Trophoblast cell (in vitro differentiated cells and primary cell): ENCODE measurements at regions not wholly inside any gene's neighbourhood (a gene's known extent, or its start where the extent isn't known, plus 50 kb on each side); places are given as distances from the start of the nearest gene placed in this dataset.

Source experiments
- DNase-seq, 2 donors: peaks; one replicate each; pipeline ENCODE4 v3.0.0-alpha.2; 2016
- H2AFZ ChIP-seq: 2 replicates; pipeline ENCODE4 v1.6.1; 2013; ENCODE audit warnings: low read length, moderate library complexity, mild to moderate bottlenecking; ENCODE audit not compliant: insufficient read depth, poor library complexity
- H2AK5ac ChIP-seq: 2 replicates; pipeline ENCODE4 v1.6.1; 2013; ENCODE audit warnings: mild to moderate bottlenecking, low read length
- H2BK120ac ChIP-seq: 2 replicates; pipeline ENCODE4 v1.6.1; 2013; ENCODE audit warnings: low read length, mild to moderate bottlenecking, moderate library complexity; ENCODE audit not compliant: insufficient read depth, poor library complexity
- H2BK12ac ChIP-seq: 2 replicates; pipeline ENCODE4 v1.6.1; 2013; ENCODE audit warnings: mild to moderate bottlenecking, low read length, moderate library complexity
- H2BK5ac ChIP-seq: 2 replicates; pipeline ENCODE4 v1.6.1; 2013; ENCODE audit warnings: low read length, low read depth, moderate library complexity, mild to moderate bottlenecking; ENCODE audit not compliant: poor library complexity
- H3K14ac ChIP-seq: 2 replicates; pipeline ENCODE4 v1.6.1; 2013; ENCODE audit warnings: mild to moderate bottlenecking, low read length
- H3K18ac ChIP-seq: 2 replicates; pipeline ENCODE4 v1.6.1; 2013; ENCODE audit warnings: mild to moderate bottlenecking, low read length
- H3K23ac ChIP-seq: 2 replicates; pipeline ENCODE4 v1.6.1; 2013; ENCODE audit warnings: low read length
- H3K27ac ChIP-seq: 2 replicates; pipeline ENCODE4 v1.5.1; 2013; ENCODE audit warnings: low read depth, mild to moderate bottlenecking, inconsistent platforms, low read length, moderate library complexity
- H3K27me3 ChIP-seq: 2 replicates; pipeline ENCODE4 v1.6.1; 2013; ENCODE audit warnings: inconsistent platforms, mild to moderate bottlenecking, low read length, moderate library complexity; ENCODE audit not compliant: insufficient read depth
- H3K36me3 ChIP-seq, 2 experiments: 1 replicate in 1 of 2; 2 replicates in 1 of 2; pipeline ENCODE4 v1.6.1; 2013; ENCODE audit warnings: low read length in 2 of 2, mild to moderate bottlenecking in 2 of 2, moderate library complexity in 1 of 2; ENCODE audit not compliant: insufficient read depth in 2 of 2, control insufficient read depth in 1 of 2
- H3K4ac ChIP-seq: 2 replicates; pipeline ENCODE4 v1.6.1; 2013; ENCODE audit warnings: low read depth, mild to moderate bottlenecking, low read length, moderate library complexity
- H3K4me1 ChIP-seq, 2 experiments: 1 replicate in 1 of 2; 2 replicates in 1 of 2; pipeline ENCODE4 v1.6.1; 2013; ENCODE audit warnings: low read length in 2 of 2, mild to moderate bottlenecking in 2 of 2, moderate library complexity in 1 of 2; ENCODE audit not compliant: insufficient read depth in 2 of 2, control insufficient read depth in 1 of 2
- H3K4me2 ChIP-seq: 2 replicates; pipeline ENCODE4 v1.6.1; 2013; ENCODE audit warnings: inconsistent platforms, mild to moderate bottlenecking, low read length, moderate library complexity
- H3K4me3 ChIP-seq: 2 replicates; pipeline ENCODE4 v1.5.1; 2013; ENCODE audit warnings: mild to moderate bottlenecking, low read depth, low read length, inconsistent platforms
- H3K79me1 ChIP-seq: one replicate; pipeline ENCODE4 v1.6.1; 2013; ENCODE audit warnings: low read length
- H3K79me2 ChIP-seq: 2 replicates; pipeline ENCODE4 v1.6.1; 2013; ENCODE audit warnings: low read length, mild to moderate bottlenecking; ENCODE audit not compliant: control insufficient read depth, insufficient read depth, poor library complexity
- H3K9ac ChIP-seq: 2 replicates; pipeline ENCODE4 v1.6.1; 2013; ENCODE audit warnings: mild to moderate bottlenecking, low read length
- H3K9me3 ChIP-seq: 2 replicates; pipeline ENCODE4 v1.6.1; 2013; ENCODE audit warnings: low read depth, mild to moderate bottlenecking, control low read depth, inconsistent platforms, low read length; ENCODE audit not compliant: insufficient read depth
- H4K12ac ChIP-seq: 2 replicates; pipeline ENCODE4 v1.6.1; 2013; ENCODE audit warnings: low read depth, mild to moderate bottlenecking, low read length, moderate library complexity
- H4K8ac ChIP-seq: 2 replicates; pipeline ENCODE4 v1.6.1; 2013; ENCODE audit warnings: low read depth, mild to moderate bottlenecking, low read length, moderate library complexity
- H4K91ac ChIP-seq: one replicate; pipeline ENCODE4 v1.6.1; 2013; ENCODE audit warnings: low read depth, mild to moderate bottlenecking, low read length, moderate library complexity
- WGBS: extraction: QIAGEN DNeasy Blood & Tissue Kit; methylation state at CpG from one replicate; pipeline ENCODE4 v1.1.7; 2013; ENCODE audit warnings: missing lambda C conversion rate; ENCODE audit not compliant: insufficient read length, insufficient coverage; ENCODE audit errors: extremely low coverage; 5-methylcytosine and 5-hydroxymethylcytosine counted together

- H3K79me1 ChIP-seq, result no peaks in the 10 kb centered on the region
- no peak overlapping the region for H3K4me3 ChIP-seq
- WGBS, result no CpG with 5 or more reads among the region's 4 CpGs
These were observed 214.9 kb upstream of the ZMIZ1 start for GRCh38 chr10:78853864-78854263.

DNA sequence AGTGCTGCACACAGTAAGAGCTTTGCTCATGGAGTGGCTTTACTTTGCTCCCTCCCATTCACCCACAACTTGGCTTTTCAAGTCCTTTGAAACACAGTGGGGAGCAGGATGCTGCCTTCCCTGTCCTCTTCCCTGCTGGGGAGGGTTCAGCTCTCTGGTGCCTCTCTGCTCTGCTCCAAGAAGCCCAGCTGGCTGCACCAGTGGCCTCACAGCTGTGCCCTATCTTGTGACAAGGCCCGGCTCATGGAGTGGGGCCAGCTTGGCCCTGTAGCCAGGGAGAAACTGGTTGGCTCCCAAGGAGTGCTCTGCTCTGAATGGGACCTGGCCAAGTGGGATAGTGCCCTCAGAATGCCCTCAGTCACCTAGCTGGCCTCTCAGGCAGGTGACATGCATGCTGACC is 212.3 kb upstream of the ZMIZ1 start:
- Histone ChIP-seq H3K27ac (no peak overlapping the region), H4K91ac (no peak overlapping the region), H3K4me2 (no peak overlapping the region), H4K12ac (no peak overlapping the region), H3K9ac (no peak overlapping the region), H3K14ac (no peak overlapping the region), H2AFZ (no peak overlapping the region), H4K8ac (no peak overlapping the region), H3K79me1 (no peaks in the 10 kb centered on the region), H3K18ac (no peak overlapping the region), H3K27me3 (no peaks in the 10 kb centered on the region), H2BK12ac (no peak overlapping the region), H2BK5ac (no peak overlapping the region), H3K23ac (no peak overlapping the region), H3K36me3 (no peaks in the 10 kb centered on the region), H2AK5ac (no peak overlapping the region), H3K9me3 (peaks cover 2% of the 10 kb centered on the region), H3K4me3 (no peak overlapping the region), H3K4ac (no peak overlapping the region), H2BK120ac (no peak overlapping the region), H3K4me1 (peaks cover 0 to 3% of the 10 kb centered on the region in 2 experiments), H3K79me2 (no peaks in the 10 kb centered on the region)
- WGBS, result no CpG with 5 or more reads among the region's 1 CpG
- DNase-seq, result no peak

More at GRCh38 chr10:78853864-78854263, 214.9 kb upstream of the ZMIZ1 start:
- Histone ChIP-seq H4K91ac (no peak overlapping the region), H2BK5ac (no peak overlapping the region), H4K8ac (no peak overlapping the region), H3K27ac (no peak overlapping the region), H3K4me2 (no peak overlapping the region), H3K9ac (no peak overlapping the region), H3K18ac (no peak overlapping the region), H4K12ac (no peak overlapping the region), H3K23ac (no peak overlapping the region), H2BK120ac (no peak overlapping the region), H3K27me3 (no peaks in the 10 kb centered on the region), H3K36me3 (no peaks in the 10 kb centered on the region), H2AK5ac (no peak overlapping the region), H3K79me2 (no peaks in the 10 kb centered on the region), H3K4me1 (peaks cover 0 to 3% of the 10 kb centered on the region in 2 experiments), H3K14ac (no peak overlapping the region), H3K4ac (no peak overlapping the region), H2AFZ (no peak overlapping the region), H3K9me3 (peaks cover 2% of the 10 kb centered on the region), H2BK12ac (no peak overlapping the region)
- no peak for DNase-seq

- no peaks in the 10 kb centered on the region for H3K79me1 ChIP-seq
- no peaks in the 10 kb centered on the region for H3K9me3 ChIP-seq
- no peak overlapping the region for H4K8ac ChIP-seq
- no peak overlapping the region for H2BK5ac ChIP-seq
- H3K4ac ChIP-seq, result no peak overlapping the region
- H2BK120ac ChIP-seq, result no peak overlapping the region
- no peaks in the 10 kb centered on the region for H3K27me3 ChIP-seq
- DNase-seq, result no peak
- H2AFZ ChIP-seq, result no peak overlapping the region
- H4K12ac ChIP-seq, result no peak overlapping the region
- no peak overlapping the region for H4K91ac ChIP-seq
- H3K9ac ChIP-seq, result no peak overlapping the region
- no peak overlapping the region for H3K23ac ChIP-seq
- no peak overlapping the region for H2BK12ac ChIP-seq
- H3K4me1 ChIP-seq, result no peaks in the 10 kb centered on the region
- H3K4me3 ChIP-seq, result no peak overlapping the region
- no peaks in the 10 kb centered on the region for H3K79me2 ChIP-seq
- no peak overlapping the region for H3K14ac ChIP-seq
- WGBS, result no CpG with 5 or more reads among the region's 3 CpGs
- H3K27ac ChIP-seq, result no peak overlapping the region
- no peak overlapping the region for H3K4me2 ChIP-seq
- no peak overlapping the region for H2AK5ac ChIP-seq
- H3K36me3 ChIP-seq, result no peaks in the 10 kb centered on the region
- no peak overlapping the region for H3K18ac ChIP-seq
These were observed 211.6 kb upstream of the ZMIZ1 start for GRCh38 chr10:78857193-78857592.

GRCh38 chr10:78859266-78859665 is 209.5 kb upstream of the ZMIZ1 start:
- H3K79me2 ChIP-seq, result no peaks in the 10 kb centered on the region
- no peaks in the 10 kb centered on the region for H3K9me3 ChIP-seq
- WGBS, result no CpG with 5 or more reads among the region's 5 CpGs
- no peaks in the 10 kb centered on the region for H3K79me1 ChIP-seq
- no peak for DNase-seq
- no peak overlapping the region for H2BK12ac ChIP-seq
- H2BK5ac ChIP-seq, result no peak overlapping the region
- no peaks in the 10 kb centered on the region for H3K27me3 ChIP-seq
- H3K27ac ChIP-seq, result no peak overlapping the region
- no peak overlapping the region for H3K14ac ChIP-seq
- H3K4me2 ChIP-seq, result no peak overlapping the region
- no peaks in the 10 kb centered on the region for H3K36me3 ChIP-seq
- H4K91ac ChIP-seq, result no peak overlapping the region
- no peak overlapping the region for H4K8ac ChIP-seq
- H2AFZ ChIP-seq, result no peak overlapping the region
- H2AK5ac ChIP-seq, result no peak overlapping the region
- no peak overlapping the region for H3K18ac ChIP-seq
- no peak overlapping the region for H2BK120ac ChIP-seq
- H3K23ac ChIP-seq, result no peak overlapping the region
- no peak overlapping the region for H4K12ac ChIP-seq
- H3K4me1 ChIP-seq, result no peaks in the 10 kb centered on the region
- H3K9ac ChIP-seq, result no peak overlapping the region
- H3K4ac ChIP-seq, result no peak overlapping the region
- no peak overlapping the region for H3K4me3 ChIP-seq
